ENCODE measurements at regions not wholly inside any gene's neighbourhood (a gene's known extent, or its start where the extent isn't known, plus 50 kb on each side); places are given as distances from the start of the nearest gene placed in this dataset.

- TF ChIP-seq, protein P1, sequence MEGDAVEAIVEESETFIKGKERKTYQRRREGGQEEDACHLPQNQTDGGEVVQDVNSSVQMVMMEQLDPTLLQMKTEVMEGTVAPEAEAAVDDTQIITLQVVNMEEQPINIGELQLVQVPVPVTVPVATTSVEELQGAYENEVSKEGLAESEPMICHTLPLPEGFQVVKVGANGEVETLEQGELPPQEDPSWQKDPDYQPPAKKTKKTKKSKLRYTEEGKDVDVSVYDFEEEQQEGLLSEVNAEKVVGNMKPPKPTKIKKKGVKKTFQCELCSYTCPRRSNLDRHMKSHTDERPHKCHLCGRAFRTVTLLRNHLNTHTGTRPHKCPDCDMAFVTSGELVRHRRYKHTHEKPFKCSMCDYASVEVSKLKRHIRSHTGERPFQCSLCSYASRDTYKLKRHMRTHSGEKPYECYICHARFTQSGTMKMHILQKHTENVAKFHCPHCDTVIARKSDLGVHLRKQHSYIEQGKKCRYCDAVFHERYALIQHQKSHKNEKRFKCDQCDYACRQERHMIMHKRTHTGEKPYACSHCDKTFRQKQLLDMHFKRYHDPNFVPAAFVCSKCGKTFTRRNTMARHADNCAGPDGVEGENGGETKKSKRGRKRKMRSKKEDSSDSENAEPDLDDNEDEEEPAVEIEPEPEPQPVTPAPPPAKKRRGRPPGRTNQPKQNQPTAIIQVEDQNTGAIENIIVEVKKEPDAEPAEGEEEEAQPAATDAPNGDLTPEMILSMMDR (IDR thresholded peaks at IDR 0.05) = no peak
- no peak for TF ChIP-seq POLR2A (IDR thresholded peaks at IDR 0.05)
Measured at GRCh38 chr14:76687611-76688382, 73.5 kb upstream of the VASH1 start.
